B cell (primary cell): ENCODE measurements at regions not wholly inside any gene's neighbourhood (a gene's known extent, or its start where the extent isn't known, plus 50 kb on each side); places are given as distances from the start of the nearest gene placed in this dataset.

Source experiments
- ATAC-seq: fragments of 200-7000 bp; cut with Tn5 transposase; one replicate; pipeline ENCODE4 v1.10.0; 2021; ENCODE audit warnings: low read depth, mild to moderate bottlenecking, moderate number of reproducible peaks, moderate library complexity
- CTCF ChIA-PET: fragments of 350-600 bp; sonication (Branson Sonifier 250); formaldehyde crosslinking; loops from one replicate; lab custom pipeline; 2021; ENCODE audit warnings: antibody characterized with exemption, inconsistent platforms; lab: Charles Lee
- POLR2A ChIA-PET: fragments of 350-600 bp; sonication (Branson Sonifier 250); formaldehyde crosslinking; loops from one replicate; lab custom pipeline; 2021; ENCODE audit warnings: antibody characterized with exemption; lab: Charles Lee
- DNase-seq: peaks from one replicate; pipeline ENCODE4 v3.0.0; 2013
- H2AFZ ChIP-seq: 2 replicates; pipeline ENCODE4 v1.6.1; 2012; ENCODE audit warnings: mild to moderate bottlenecking, low read depth, low read length; ENCODE audit not compliant: insufficient read depth, poor library complexity, severe bottlenecking
- H3K27ac ChIP-seq, 2 donors: 1 replicate in 1 of 2; 2 replicates in 1 of 2; pipeline ENCODE4 v1.5.1; 2012 to 2013; ENCODE audit warnings: low read length in 2 of 2, mild to moderate bottlenecking in 2 of 2, moderate library complexity in 1 of 2
- H3K27me3 ChIP-seq, 4 experiments: fragments of 200-600 bp in 1 of 4; sonication (generic) in 1 of 4; replicated peaks in 1 of 4; 1 replicate in 2 of 4; 2 replicates in 2 of 4; pipeline versions ENCODE4 v1.6.1 to v1.7.0; 2013 to 2016; ENCODE audit warnings: low read length in 3 of 4, mild to moderate bottlenecking in 2 of 4, mixed read lengths in 1 of 4, moderate library complexity in 1 of 4; ENCODE audit not compliant: insufficient read depth in 4 of 4, control insufficient read depth in 3 of 4; ENCODE audit errors: control extremely low read depth in 1 of 4
- H3K36me3 ChIP-seq, 2 experiments: replicated peaks in 1 of 2; 1 replicate in 1 of 2; 2 replicates in 1 of 2; pipeline versions ENCODE4 v1.6.1 to v1.7.1; 2013; ENCODE audit warnings: low read length in 1 of 2; ENCODE audit not compliant: insufficient read depth in 2 of 2, control insufficient read depth in 1 of 2; ENCODE audit errors: control extremely low read depth in 1 of 2, extremely low read depth in 1 of 2
- H3K4me1 ChIP-seq, 2 donors: fragments of 200-600 bp in 1 of 2; sonication (generic) in 1 of 2; 1 replicate in 1 of 2; 2 replicates in 1 of 2; pipeline versions ENCODE4 v1.5.1 to v1.6.1; 2013 to 2017; ENCODE audit warnings: low read length in 2 of 2; ENCODE audit not compliant: control insufficient read depth in 2 of 2, insufficient read depth in 2 of 2
- H3K4me2 ChIP-seq: replicated peaks from 2 replicates; pipeline ENCODE3; 2012; ENCODE audit warnings: mild to moderate bottlenecking, low read depth, low read length; ENCODE audit not compliant: poor library complexity, severe bottlenecking
- H3K4me3 ChIP-seq, 5 experiments: fragments of 200-600 bp in 1 of 5; sonication (generic) in 1 of 5; 1 replicate in 3 of 5; 2 replicates in 2 of 5; pipeline versions ENCODE4 v1.5.1 to v1.7.0; 2011 to 2016; ENCODE audit warnings: low read length in 4 of 5, mild to moderate bottlenecking in 4 of 5, low read depth in 2 of 5, control low read depth in 1 of 5, moderate library complexity in 1 of 5; ENCODE audit not compliant: insufficient read depth in 1 of 5; ENCODE audit errors: control extremely low read depth in 1 of 5, extremely low read depth in 1 of 5
- H3K79me2 ChIP-seq: fragments of 200-600 bp; sonication (generic); one replicate; pipeline ENCODE4 v1.6.0; 2016; ENCODE audit warnings: low read length; ENCODE audit not compliant: control insufficient read depth, insufficient read depth
- H3K9ac ChIP-seq: fragments of 200-600 bp; sonication (generic); 2 replicates; pipeline ENCODE4 v1.6.1; 2017; ENCODE audit warnings: mild to moderate bottlenecking, low read length, moderate library complexity
- H3K9me3 ChIP-seq, 3 donors: one replicate each; pipeline versions ENCODE4 v1.6.1 to v1.7.1; 2013; ENCODE audit warnings: low read length in 2 of 3; ENCODE audit not compliant: control insufficient read depth in 2 of 3, insufficient read depth in 1 of 3; ENCODE audit errors: control extremely low read depth in 1 of 3
- H4K20me1 ChIP-seq: 2 replicates; pipeline ENCODE4 v1.6.0; 2012; ENCODE audit warnings: mild to moderate bottlenecking, low read length; ENCODE audit not compliant: insufficient read depth, control insufficient read depth, poor library complexity, severe bottlenecking
- H3K27ac Mint-ChIP-seq: one replicate; pipeline ENCODE4 v1.8.0; 2021; ENCODE audit warnings: mixed read lengths
- H3K27me3 Mint-ChIP-seq: one replicate; pipeline ENCODE4 v1.8.0; 2021; ENCODE audit warnings: mixed read lengths
- H3K4me1 Mint-ChIP-seq: one replicate; pipeline ENCODE4 v1.8.0; 2021; ENCODE audit warnings: mixed read lengths
- H3K4me3 Mint-ChIP-seq: one replicate; pipeline ENCODE4 v1.8.0; 2021; ENCODE audit warnings: mixed read lengths
- H3K9me3 Mint-ChIP-seq: one replicate; pipeline ENCODE4 v1.8.0; 2022; ENCODE audit warnings: mixed read lengths; ENCODE audit not compliant: insufficient read depth
- CTCF ChIP-seq: fragments of 200-600 bp; IDR thresholded peaks from one replicate; pipeline ENCODE4 v1.8.0; 2022; ENCODE audit warnings: antibody characterized with exemption, mild to moderate bottlenecking
- EZH2 ChIP-seq: IDR thresholded peaks from 2 replicates; pipeline ENCODE4 v1.6.1; 2012; ENCODE audit warnings: borderline replicate concordance, low read depth, mild to moderate bottlenecking, moderate library complexity, low read length; ENCODE audit not compliant: insufficient read depth, poor library complexity, severe bottlenecking
- WGBS: methylation state at CpG from one replicate; pipeline ENCODE4 v1.1.5; 2013; ENCODE audit warnings: missing lambda C conversion rate; ENCODE audit not compliant: insufficient coverage; 5-methylcytosine and 5-hydroxymethylcytosine counted together
- intact Hi-C: fragments of 100-400 bp; cut with micrococcal nuclease; formaldehyde crosslinking; loops from one replicate; pipeline ENCODE4 v1.10.0; 2022

GRCh38 chr4:149890531-149890930, 74.9 kb upstream of the IQCM start:
- Mint-ChIP-seq H3K4me3 (no peak overlapping the region), H3K27ac (no peak overlapping the region), H3K9me3 (no peaks in the 10 kb centered on the region), H3K27me3 (peaks cover 6% of the 10 kb centered on the region), H3K4me1 (no peaks in the 10 kb centered on the region)
- H3K9me3 ChIP-seq, result no peaks in the 10 kb centered on the region
- H2AFZ ChIP-seq, result no peak overlapping the region
- intact Hi-C loops, result no loop called here
- CTCF ChIA-PET, result no interaction called here
- H3K9ac ChIP-seq, result no peak overlapping the region
- no peak overlapping the region for H3K4me3 ChIP-seq
- no peak overlapping the region for H3K27ac ChIP-seq
- H3K27me3 ChIP-seq, result no peaks in the 10 kb centered on the region
- 62% methylated on average over 1 of the region's 1 CpG for WGBS
- no peak overlapping the region for H3K4me2 ChIP-seq
- DNase-seq (no peak), ATAC-seq (no peak)
- POLR2A ChIA-PET, result no interaction called here
- no peaks in the 10 kb centered on the region for H3K36me3 ChIP-seq
- TF ChIP-seq CTCF (no peak), EZH2 (no peak)
- H3K79me2 ChIP-seq, result no peaks in the 10 kb centered on the region
- H4K20me1 ChIP-seq, result no peaks in the 10 kb centered on the region
- no peaks in the 10 kb centered on the region for H3K4me1 ChIP-seq

- Histone ChIP-seq H3K4me1 (no peaks in the 10 kb centered on the region), H3K36me3 (no peaks in the 10 kb centered on the region), H3K4me2 (no peak overlapping the region), H2AFZ (no peak overlapping the region), H3K9ac (no peak overlapping the region), H3K9me3 (no peaks in the 10 kb centered on the region), H3K79me2 (no peaks in the 10 kb centered on the region), H4K20me1 (no peaks in the 10 kb centered on the region), H3K27ac (no peak overlapping the region), H3K27me3 (no peaks in the 10 kb centered on the region), H3K4me3 (no peak overlapping the region)
- Mint-ChIP-seq H3K4me1 (no peaks in the 10 kb centered on the region), H3K9me3 (no peaks in the 10 kb centered on the region), H3K4me3 (no peak overlapping the region), H3K27me3 (peaks cover 6% of the 10 kb centered on the region), H3K27ac (no peak overlapping the region)
- TF ChIP-seq CTCF, result no peak
- TF ChIP-seq EZH2, result no peak
- ChIA-PET CTCF (interaction anchor here (0.6 kb wide), 1 partner anchor 44 kb away, joined by 3 read pairs; no protein-coding TSS in a partner anchor), POLR2A (no interaction called here)
- DNase-seq, result no peak
- no peak for ATAC-seq
- intact Hi-C loops, result no loop called here
- no CpG with 5 or more reads among the region's 1 CpG for WGBS
Measured at GRCh38 chr4:149891426-149891825, 75.8 kb upstream of the IQCM start.
